DMS 273 (cell line): ENCODE measurements at regions not wholly inside any gene's neighbourhood (a gene's known extent, or its start where the extent isn't known, plus 50 kb on each side); places are given as distances from the start of the nearest gene placed in this dataset.
A peak's percentile ranks its signal among the peaks of the same experiment; 100 is the strongest.
"Not testable (repeated sequence)": the region's sequence is repeated elsewhere in the genome, so short reads cannot be mapped to it uniquely, and the experiment has no call there.

ENCODE experiments used
- DNase-seq: peaks from one replicate; lab custom pipeline; 2025; ENCODE audit not compliant: unreplicated experiment; lab: John Stamatoyannopoulos, UW

GRCh38 chr3:146382386-146382785, 87.0 kb downstream of the PLSCR2 start:
- DNase-seq: peak; percentile 37

DNA sequence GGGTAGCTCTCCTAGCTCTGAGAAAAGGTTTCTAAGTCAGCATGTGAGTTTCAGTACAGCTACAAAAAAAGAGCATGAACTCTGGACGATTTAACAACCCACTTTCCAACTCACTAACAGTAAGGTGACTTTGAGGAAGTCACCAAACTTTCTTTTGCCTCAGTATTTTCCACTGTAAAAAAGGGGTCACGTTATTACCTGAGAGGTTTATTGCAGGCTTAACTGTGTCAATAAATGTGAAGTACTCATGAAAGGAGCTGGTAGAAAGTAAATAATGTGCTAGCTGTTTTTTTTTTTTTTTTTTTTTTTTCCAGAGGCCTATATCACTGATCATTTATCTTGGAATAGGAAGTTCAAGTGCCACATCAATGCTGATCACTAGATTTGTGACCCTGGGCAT, 89.3 kb downstream of the PLSCR2 start:
- DNase-seq: no peak

DNA sequence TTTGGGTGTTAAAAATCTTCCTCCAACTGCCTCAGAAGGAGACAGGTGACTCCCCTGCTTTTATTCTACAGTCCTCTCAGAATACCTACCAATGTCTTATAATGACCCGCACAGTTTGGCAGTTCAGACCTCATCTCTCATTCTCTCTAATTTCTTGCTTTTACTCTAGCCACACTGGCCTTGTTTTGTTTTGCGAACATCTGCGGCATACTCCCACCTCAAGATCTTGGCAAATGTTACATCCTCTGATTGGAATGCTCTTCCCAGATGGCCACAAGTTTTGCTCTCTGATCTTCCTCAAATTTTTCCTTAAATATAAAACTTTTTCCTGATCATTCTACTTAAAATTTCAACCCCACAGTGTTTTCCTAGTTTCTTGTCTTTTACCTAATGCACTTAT, 94.1 kb downstream of the PLSCR2 start:
- DNase-seq: peak; percentile 48

- DNase-seq: no peak
Observed at GRCh38 chr3:146374146-146374545, 95.2 kb downstream of the PLSCR2 start.

DNA sequence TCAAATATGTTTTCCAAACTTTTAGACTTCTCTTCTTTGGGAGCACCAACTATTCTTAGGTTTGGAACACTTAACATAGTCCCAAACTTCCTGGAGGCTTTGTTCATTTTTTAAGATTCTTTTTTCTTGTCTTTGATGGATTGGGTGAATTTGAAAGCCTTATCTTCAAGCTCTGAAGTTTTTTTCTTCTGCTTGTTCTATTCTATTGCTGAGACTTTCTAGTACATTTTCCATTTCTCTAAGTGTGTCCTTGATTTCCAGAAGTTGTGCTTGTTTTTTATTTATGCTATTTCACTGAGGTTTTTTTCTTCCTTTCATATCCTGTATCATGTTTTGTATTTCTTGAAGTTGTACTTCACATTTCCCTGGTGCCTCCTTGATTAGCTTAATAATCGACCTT, 97.5 kb downstream of the PLSCR2 start:
- no peak for DNase-seq

- no peak for DNase-seq
Observed at GRCh38 chr3:146368882-146369523, 100.4 kb downstream of the PLSCR2 start.

DNA sequence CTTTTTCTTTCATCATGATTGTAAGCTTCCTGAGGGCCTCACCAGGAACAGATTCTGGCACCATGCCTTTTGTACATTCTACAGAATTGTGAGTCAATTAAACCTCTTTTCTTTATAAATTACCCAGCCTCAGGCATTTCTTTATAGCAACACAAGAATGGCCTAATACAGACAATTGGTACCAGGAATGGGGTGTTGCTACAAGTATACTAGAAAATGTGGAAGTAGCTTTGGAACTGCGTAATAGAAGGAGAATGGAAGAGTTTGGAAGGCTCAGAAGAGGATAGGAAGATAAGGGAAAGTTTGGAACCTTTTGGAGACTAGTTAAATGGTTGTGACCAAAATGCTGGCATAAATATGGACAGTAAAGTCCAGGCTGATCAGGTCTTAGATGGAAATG, 108.9 kb upstream of the PLSCR4 start:
- no peak for DNase-seq

DNA sequence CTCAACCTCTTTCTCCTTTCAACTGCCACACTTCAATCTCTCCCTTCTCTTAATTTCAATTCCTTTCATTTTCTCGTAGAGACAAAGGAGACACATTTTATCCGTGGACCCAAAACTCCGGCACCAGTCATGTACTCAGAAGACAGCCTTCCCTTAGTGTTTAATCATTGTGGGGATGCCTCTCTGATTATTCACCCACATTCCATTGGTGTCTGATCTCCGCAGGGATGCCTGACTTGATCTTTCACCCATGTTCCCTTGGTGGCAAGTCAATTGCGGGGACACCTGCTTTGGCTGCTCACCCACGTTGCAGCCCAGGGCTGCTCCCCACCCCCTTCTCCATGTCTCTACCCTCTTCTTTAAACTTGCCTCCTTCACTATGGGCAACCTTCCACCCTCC, 103.5 kb upstream of the PLSCR4 start:
- DNase-seq: not testable (repeated sequence)

- no peak for DNase-seq
Observed at GRCh38 chr3:146350852-146351251, 99.9 kb upstream of the PLSCR4 start.

- no peak for DNase-seq
Observed at GRCh38 chr3:146345900-146346299, 95.0 kb upstream of the PLSCR4 start.

GRCh38 chr3:146343551-146343950, 92.6 kb upstream of the PLSCR4 start:
- peak; percentile 47 for DNase-seq

- DNase-seq: no peak
Observed at GRCh38 chr3:146342989-146343388, 92.1 kb upstream of the PLSCR4 start.

DNA sequence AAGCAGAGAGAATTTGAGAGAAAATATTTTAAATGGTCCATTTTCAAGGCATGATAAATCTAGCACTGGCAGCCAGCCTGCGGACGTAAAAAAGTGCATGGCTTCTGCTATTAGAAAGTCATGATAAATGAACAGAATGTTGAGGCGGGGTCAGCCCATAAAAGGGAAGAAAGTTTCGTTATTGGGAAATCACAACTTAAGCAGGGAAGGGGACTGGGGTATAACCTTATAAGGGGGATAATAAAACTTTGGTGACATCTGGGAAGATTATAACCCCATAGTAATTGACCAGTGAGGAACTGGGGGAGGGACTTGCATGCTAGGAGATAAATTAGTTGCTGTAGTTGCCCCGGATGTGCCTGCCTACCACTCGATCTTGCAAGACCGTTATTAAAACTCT, 88.4 kb upstream of the PLSCR4 start:
- no peak for DNase-seq

DNA sequence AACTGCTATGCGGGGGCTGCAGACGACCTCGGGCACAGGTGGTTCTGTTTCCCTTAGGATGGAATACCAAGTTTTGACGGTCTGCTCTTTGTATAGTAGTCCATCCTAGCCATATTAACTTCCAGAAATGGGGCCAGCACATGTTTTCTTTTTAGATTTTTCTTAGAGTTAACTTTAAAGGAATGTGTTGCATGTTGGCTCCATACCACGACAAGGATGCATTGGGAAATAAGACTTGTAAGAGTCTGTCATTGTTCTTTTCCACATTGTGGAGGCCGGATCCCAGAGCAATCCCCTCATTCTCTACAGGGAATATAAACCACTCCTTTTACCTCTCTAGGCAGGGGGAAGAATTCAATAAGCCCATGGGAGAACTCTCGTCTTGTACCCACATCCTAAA, 87.1 kb upstream of the PLSCR4 start:
- DNase-seq: no peak

DNA sequence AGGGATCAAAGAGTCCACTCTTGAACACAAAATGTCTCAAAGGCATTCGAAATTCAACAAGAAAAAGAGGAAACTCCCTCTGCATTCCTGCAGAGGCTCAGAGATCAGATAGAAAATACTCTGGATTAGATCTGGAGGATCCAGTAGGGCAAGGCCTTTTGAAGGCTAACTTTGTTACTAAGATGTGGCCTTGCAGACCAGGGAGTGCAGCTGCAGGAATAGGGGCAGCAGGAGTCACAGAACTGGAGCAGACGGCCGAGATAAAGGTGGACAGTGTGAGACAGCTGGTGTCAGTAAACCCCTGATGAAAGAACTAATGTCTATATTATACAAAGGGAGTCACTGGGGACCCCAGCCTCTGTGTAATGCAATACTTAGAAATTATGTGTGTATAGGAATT, 84.5 kb upstream of the PLSCR4 start:
- DNase-seq: no peak

GRCh38 chr3:146334151-146334550, 83.2 kb upstream of the PLSCR4 start:
- DNase-seq: peak; percentile 18

- no peak for DNase-seq
Observed at GRCh38 chr3:146331967-146332366, 81.1 kb upstream of the PLSCR4 start.

- peak; percentile 75 for DNase-seq
Observed at GRCh38 chr3:146326875-146327543, 76.1 kb upstream of the PLSCR4 start.

GRCh38 chr3:146325170-146325569, 74.3 kb upstream of the PLSCR4 start:
- DNase-seq: no peak

DNA sequence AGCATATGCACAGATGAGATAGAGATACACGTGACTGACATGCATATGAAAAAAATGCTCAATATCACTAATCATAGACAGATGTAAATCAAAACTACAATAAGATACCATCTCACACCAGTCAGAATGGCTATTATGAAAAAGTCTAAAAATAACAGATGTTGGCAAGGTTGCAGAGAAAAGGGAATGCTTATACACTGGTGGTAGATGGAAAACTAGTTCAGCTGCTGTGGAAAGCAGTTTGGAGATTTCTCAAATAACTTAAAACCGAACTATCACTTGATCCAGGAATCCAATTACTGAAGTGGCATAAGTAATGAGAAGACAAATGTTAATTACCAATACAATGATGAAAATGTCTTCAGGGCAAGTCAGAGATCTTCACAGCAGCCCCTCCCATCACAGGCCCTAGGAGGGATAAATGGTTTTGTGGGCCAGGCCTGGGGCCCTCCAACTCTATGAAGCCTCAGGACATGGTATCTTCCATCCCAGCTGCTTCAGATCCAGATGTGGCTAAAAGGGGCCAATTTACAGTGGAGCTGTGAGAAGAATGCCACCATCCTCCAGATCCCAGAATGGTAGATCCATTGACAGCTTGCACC, 71.4 kb upstream of the PLSCR4 start:
- DNase-seq: no peak

- no peak for DNase-seq
Observed at GRCh38 chr3:146314871-146315270, 64.0 kb upstream of the PLSCR4 start.

DNA sequence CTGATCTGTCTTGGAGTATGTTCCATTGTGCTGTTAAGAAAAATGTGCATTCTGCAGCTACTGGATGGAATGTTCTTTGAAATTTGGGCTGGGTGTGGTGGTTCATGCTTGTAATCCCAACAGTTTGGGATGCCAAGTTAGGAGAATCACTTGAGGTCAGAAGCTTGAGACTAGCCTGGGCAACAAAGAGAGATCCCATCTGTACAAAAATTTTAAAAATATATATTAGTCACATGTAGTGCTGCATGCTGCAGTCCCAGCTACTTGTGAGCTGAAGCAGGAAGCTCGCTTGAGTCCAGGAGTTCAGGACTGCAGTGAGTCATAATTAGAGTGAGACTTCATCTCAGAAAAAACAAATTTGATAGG, 62.8 kb upstream of the PLSCR4 start:
- DNase-seq: no peak
